Mesenchymal stem cell (in vitro differentiated cells and primary cell): ENCODE measurements at regions not wholly inside any gene's neighbourhood (a gene's known extent, or its start where the extent isn't known, plus 50 kb on each side); places are given as distances from the start of the nearest gene placed in this dataset.

ENCODE experiments used
- DNase-seq: peaks from one replicate; pipeline ENCODE4 v3.0.0-alpha.2; 2013
- H2AFZ ChIP-seq: one replicate; pipeline ENCODE4 v1.6.1; 2013; ENCODE audit warnings: low read depth, mild to moderate bottlenecking, control low read depth, inconsistent platforms, low read length, moderate library complexity
- H2AK5ac ChIP-seq: 2 replicates; pipeline ENCODE4 v1.6.1; 2013; ENCODE audit warnings: low read length, moderate library complexity, mild to moderate bottlenecking, inconsistent platforms; ENCODE audit not compliant: severe bottlenecking
- H2BK120ac ChIP-seq: one replicate; pipeline ENCODE4 v1.6.1; 2013; ENCODE audit warnings: low read depth, mild to moderate bottlenecking, inconsistent platforms, low read length, moderate library complexity
- H2BK12ac ChIP-seq, 2 experiments: one replicate each; pipeline ENCODE4 v1.6.1; 2013; ENCODE audit warnings: inconsistent platforms in 2 of 2, low read length in 2 of 2, mild to moderate bottlenecking in 2 of 2, moderate library complexity in 2 of 2, control low read depth in 1 of 2
- H2BK15ac ChIP-seq: one replicate; pipeline ENCODE4 v1.6.1; 2013; ENCODE audit warnings: mild to moderate bottlenecking, low read depth, inconsistent platforms; ENCODE audit not compliant: poor library complexity, severe bottlenecking
- H2BK5ac ChIP-seq: 2 replicates; pipeline ENCODE4 v1.6.1; 2013; ENCODE audit warnings: low read depth, mild to moderate bottlenecking, low read length, control low read depth, inconsistent platforms; ENCODE audit not compliant: poor library complexity, severe bottlenecking
- H3K14ac ChIP-seq, 2 experiments: one replicate each; pipeline ENCODE4 v1.6.1; 2013; ENCODE audit warnings: inconsistent platforms in 2 of 2, low read length in 2 of 2, control low read depth in 1 of 2, mild to moderate bottlenecking in 1 of 2, moderate library complexity in 1 of 2
- H3K18ac ChIP-seq, 2 experiments: one replicate each; pipeline ENCODE4 v1.6.1; 2013; ENCODE audit warnings: inconsistent platforms in 2 of 2, low read length in 2 of 2, control low read depth in 1 of 2, low read depth in 1 of 2, mild to moderate bottlenecking in 1 of 2
- H3K23ac ChIP-seq, 2 experiments: one replicate each; pipeline ENCODE4 v1.6.1; 2013; ENCODE audit warnings: inconsistent platforms in 2 of 2, low read length in 2 of 2, mild to moderate bottlenecking in 2 of 2, moderate library complexity in 2 of 2, control low read depth in 1 of 2
- H3K27ac ChIP-seq: 2 replicates; pipeline ENCODE4 v1.5.1; 2013; ENCODE audit warnings: mild to moderate bottlenecking, moderate library complexity, low read length, control low read depth, inconsistent platforms; ENCODE audit not compliant: poor library complexity, severe bottlenecking
- H3K27me3 ChIP-seq, 2 experiments: 2 replicates each; pipeline versions ENCODE4 v1.6.1 to v1.7.0; 2013; ENCODE audit warnings: low read length in 2 of 2, mild to moderate bottlenecking in 2 of 2, moderate library complexity in 2 of 2, control low read depth in 1 of 2, inconsistent platforms in 1 of 2; ENCODE audit not compliant: control insufficient read depth in 1 of 2, insufficient read depth in 1 of 2
- H3K36me3 ChIP-seq, 2 experiments: 2 replicates each; pipeline versions ENCODE4 v1.6.1 to v1.7.0; 2013; ENCODE audit warnings: low read length in 2 of 2, control low read depth in 1 of 2, inconsistent platforms in 1 of 2, low read depth in 1 of 2, mild to moderate bottlenecking in 1 of 2; ENCODE audit not compliant: insufficient read depth in 2 of 2, control insufficient read depth in 1 of 2
- H3K4ac ChIP-seq, 2 experiments: one replicate each; pipeline ENCODE4 v1.6.1; 2013; ENCODE audit warnings: inconsistent platforms in 2 of 2, low read length in 2 of 2, mild to moderate bottlenecking in 2 of 2, moderate library complexity in 2 of 2, control low read depth in 1 of 2, low read depth in 1 of 2
- H3K4me1 ChIP-seq: 2 replicates; pipeline ENCODE4 v1.6.1; 2013; ENCODE audit warnings: low read depth, low read length, control low read depth; ENCODE audit not compliant: control insufficient read depth, insufficient read depth
- H3K4me2 ChIP-seq: 2 replicates; pipeline ENCODE4 v1.6.1; 2013; ENCODE audit warnings: low read length, mild to moderate bottlenecking, inconsistent platforms; ENCODE audit not compliant: poor library complexity, severe bottlenecking
- H3K4me3 ChIP-seq, 2 experiments: 2 replicates each; pipeline versions ENCODE4 v1.5.1 to v1.7.0; 2013; ENCODE audit warnings: low read length in 2 of 2, mild to moderate bottlenecking in 2 of 2, control low read depth in 1 of 2, low read depth in 1 of 2; ENCODE audit not compliant: insufficient read depth in 1 of 2
- H3K79me1 ChIP-seq: replicated peaks from 2 replicates; pipeline ENCODE4 v1.6.1; 2013; ENCODE audit warnings: mild to moderate bottlenecking, control low read depth, low read length, inconsistent platforms; ENCODE audit not compliant: poor library complexity, severe bottlenecking
- H3K9ac ChIP-seq: 2 replicates; pipeline ENCODE4 v1.7.0; 2013; ENCODE audit warnings: mild to moderate bottlenecking, low read length, moderate library complexity
- H3K9me3 ChIP-seq: 2 replicates; pipeline ENCODE4 v1.7.0; 2013; ENCODE audit warnings: mild to moderate bottlenecking, low read length; ENCODE audit not compliant: control insufficient read depth
- H4K8ac ChIP-seq: one replicate; pipeline ENCODE4 v1.6.1; 2013; ENCODE audit warnings: inconsistent platforms, mild to moderate bottlenecking, low read length, moderate library complexity
- H4K91ac ChIP-seq: one replicate; pipeline ENCODE4 v1.6.1; 2013; ENCODE audit warnings: mild to moderate bottlenecking, low read length, inconsistent platforms
- WGBS: methylation state at CpG from one replicate; pipeline ENCODE4 v1.1.7; 2013; ENCODE audit warnings: mixed read lengths; 5-methylcytosine and 5-hydroxymethylcytosine counted together

DNA sequence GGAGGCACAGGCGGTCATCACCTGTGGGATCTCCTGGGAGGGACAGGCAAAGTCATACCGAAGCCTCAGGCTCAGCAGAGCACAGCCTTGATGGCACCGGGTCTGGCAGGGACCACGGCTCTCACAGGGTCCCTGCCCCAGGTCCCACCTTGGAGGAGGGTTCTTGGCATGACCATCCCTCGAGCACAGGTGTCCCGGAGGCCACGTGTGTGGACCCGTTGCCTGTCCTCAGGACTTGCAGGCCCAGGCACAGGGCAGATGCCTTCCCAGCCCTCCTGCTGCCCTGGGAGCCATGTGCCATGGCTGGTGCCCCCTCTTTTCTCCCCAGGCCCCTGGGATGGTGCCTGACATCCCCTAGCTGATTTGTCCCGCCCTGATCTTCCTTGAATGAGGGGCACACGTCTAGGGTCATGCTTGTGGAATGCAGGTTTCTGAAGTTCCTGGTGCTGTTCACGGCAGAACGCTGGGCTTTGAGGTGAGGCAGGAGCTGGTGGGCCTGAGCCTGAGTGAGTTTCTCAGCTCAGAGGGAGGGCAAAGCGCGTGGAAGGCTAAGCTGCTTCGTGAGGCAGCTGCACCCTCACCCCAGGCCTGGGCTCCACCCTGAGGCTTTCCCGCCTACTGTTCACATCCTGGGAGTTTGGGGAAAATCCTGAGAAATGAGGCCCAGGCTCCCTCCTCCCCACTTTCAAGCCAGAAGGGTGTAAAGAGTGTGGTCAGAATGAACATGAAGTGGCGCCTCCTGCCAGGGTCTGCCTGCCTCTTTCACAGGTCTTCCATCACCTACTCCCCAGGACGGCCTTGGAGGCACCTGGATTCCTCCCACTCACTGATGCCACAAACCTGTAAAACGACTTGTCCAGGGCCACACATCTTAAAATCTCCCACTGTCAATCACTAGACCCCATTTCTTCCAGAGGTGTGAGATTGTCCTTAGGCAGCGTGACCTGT is 325.8 kb upstream of the B3GAT1 start:
- Histone ChIP-seq H2BK5ac (no peak overlapping the region), H3K4ac (no peak overlapping the region), H3K27me3 (no peaks in the 10 kb centered on the region), H4K91ac (no peak overlapping the region), H2AFZ (no peak overlapping the region), H3K79me1 (no peaks in the 10 kb centered on the region), H2BK15ac (no peak overlapping the region), H3K23ac (no peak overlapping the region), H2BK120ac (no peak overlapping the region), H3K4me1 (peaks cover 2% of the 10 kb centered on the region), H3K14ac (no peak overlapping the region), H3K27ac (no peak overlapping the region), H2AK5ac (no peak overlapping the region), H3K4me3 (no peak overlapping the region), H3K36me3 (peaks cover 0 to 3% of the 10 kb centered on the region in 2 experiments), H3K4me2 (no peak overlapping the region), H3K9ac (no peak overlapping the region), H3K18ac (no peak overlapping the region), H3K9me3 (no peaks in the 10 kb centered on the region), H4K8ac (no peak overlapping the region), H2BK12ac (no peak overlapping the region)
- DNase-seq = no peak
- 80% methylated on average over 19 of the region's 20 CpGs for WGBS

DNA sequence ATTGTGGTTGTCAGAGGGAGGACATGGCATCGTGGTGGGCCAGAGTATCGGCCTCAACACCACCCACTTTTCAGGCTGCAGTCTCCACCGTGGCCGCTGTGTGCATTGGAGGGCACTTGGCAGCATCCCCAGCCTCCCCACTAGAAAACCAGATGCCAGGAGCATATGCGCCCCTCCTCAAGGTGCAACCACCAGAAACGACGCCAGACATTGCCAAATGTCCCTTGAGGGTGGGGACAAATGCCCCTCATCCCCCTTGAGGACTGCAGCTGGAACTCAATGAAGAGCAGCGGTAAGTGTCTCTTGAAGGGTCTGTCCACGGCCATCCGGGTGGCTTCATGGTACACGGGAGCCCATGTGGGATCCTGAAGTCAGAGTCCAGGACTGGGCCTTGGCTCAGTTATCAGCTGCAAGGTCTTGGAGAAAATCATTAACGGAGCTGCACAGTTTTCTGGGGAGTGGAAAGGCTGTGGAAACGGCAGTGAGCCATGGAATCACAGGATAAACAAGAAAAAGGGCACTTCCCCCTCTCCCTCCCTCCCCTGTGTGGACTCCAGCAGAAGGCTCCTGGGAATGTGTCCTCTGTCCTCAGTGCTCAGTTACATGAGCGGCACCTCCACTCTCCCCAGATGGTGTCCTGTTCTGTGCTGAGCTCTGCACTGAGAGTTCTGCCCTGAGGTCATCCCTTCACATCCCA is 324.4 kb upstream of the B3GAT1 start:
- Histone ChIP-seq H3K4ac (no peak overlapping the region), H3K4me1 (peaks cover 2% of the 10 kb centered on the region), H3K36me3 (peaks cover 0 to 3% of the 10 kb centered on the region in 2 experiments), H2BK120ac (no peak overlapping the region), H3K14ac (no peak overlapping the region), H3K27ac (no peak overlapping the region), H2AK5ac (no peak overlapping the region), H2BK15ac (no peak overlapping the region), H2BK12ac (no peak overlapping the region), H4K8ac (no peak overlapping the region), H3K4me3 (no peak overlapping the region), H2AFZ (no peak overlapping the region), H3K9ac (no peak overlapping the region), H3K4me2 (no peak overlapping the region), H4K91ac (no peak overlapping the region), H3K9me3 (no peaks in the 10 kb centered on the region), H3K27me3 (no peaks in the 10 kb centered on the region), H3K79me1 (no peaks in the 10 kb centered on the region), H3K23ac (no peak overlapping the region), H3K18ac (no peak overlapping the region), H2BK5ac (no peak overlapping the region)
- WGBS = 85% methylated on average over 12 of the region's 14 CpGs
- DNase-seq = no peak

DNA sequence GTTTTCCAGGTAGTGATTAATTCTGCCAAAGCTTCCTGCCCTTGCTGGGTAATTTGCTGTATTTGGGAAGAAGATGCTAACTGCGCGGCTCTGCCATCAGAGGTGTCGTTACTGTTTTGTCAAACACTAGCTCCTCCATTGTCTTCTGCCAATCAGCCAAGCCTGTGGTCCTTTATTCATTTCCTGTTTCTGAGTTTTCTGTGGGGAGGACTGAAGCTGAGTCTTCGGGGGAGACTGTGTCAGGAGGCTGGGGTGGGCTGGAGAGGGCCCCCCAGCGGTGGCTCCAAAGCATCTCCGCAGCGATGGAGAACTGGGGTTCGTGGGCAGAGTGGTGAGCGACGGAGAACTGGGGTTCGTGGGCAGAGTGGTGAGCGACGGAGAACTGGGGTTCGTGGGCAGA is 322.9 kb upstream of the B3GAT1 start:
- Histone ChIP-seq H3K4me2 (no peak overlapping the region), H3K9ac (no peak overlapping the region), H2BK120ac (no peak overlapping the region), H2BK5ac (no peak overlapping the region), H3K79me1 (no peaks in the 10 kb centered on the region), H3K27ac (no peak overlapping the region), H3K14ac (no peak overlapping the region), H3K36me3 (no peaks in the 10 kb centered on the region), H3K27me3 (no peaks in the 10 kb centered on the region), H2AK5ac (no peak overlapping the region), H3K9me3 (no peaks in the 10 kb centered on the region), H3K4ac (no peak overlapping the region), H2BK15ac (no peak overlapping the region), H2BK12ac (no peak overlapping the region), H2AFZ (no peak overlapping the region), H3K4me1 (no peaks in the 10 kb centered on the region), H4K91ac (no peak overlapping the region), H3K23ac (no peak overlapping the region), H4K8ac (no peak overlapping the region), H3K18ac (no peak overlapping the region), H3K4me3 (no peak overlapping the region)
- no peak for DNase-seq
- WGBS = 81% methylated on average over 5 of the region's 14 CpGs

DNA sequence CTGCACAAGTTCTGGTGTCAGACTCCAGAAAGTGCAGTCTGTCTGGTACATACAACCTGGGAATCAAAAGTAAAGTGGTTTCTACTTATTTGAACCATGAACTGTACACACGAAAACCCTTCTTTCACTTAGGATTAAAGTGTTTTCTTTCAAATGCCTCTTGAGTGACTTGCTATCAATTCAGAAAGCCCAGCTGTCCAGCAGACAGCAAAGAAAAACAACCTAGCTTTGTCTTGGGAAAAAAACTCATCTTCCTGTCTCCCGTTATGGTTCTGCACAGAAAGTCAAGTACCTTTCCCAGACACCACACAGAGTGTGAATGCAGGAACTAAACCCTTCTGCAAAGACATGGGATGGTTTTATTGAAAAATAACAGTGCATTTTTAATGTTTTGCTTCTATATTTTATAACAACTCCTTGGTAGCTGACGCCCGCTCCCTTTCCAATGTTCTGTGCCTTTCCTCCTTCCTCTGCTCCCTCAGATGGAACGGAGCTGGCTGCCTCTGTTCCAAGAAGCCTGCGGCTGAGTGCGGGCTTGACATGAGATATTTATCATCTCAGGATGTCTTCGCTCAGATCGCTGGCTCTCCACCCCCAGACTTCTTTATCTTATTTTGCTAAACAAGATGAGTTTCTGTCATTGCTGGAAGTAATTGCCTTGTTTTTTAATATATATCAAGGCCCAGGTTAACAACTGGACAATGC is 322.3 kb upstream of the B3GAT1 start:
- Histone ChIP-seq H3K4ac (no peak overlapping the region), H2AK5ac (no peak overlapping the region), H2BK12ac (no peak overlapping the region), H2BK15ac (no peak overlapping the region), H3K27ac (no peak overlapping the region), H3K18ac (no peak overlapping the region), H4K91ac (no peak overlapping the region), H3K14ac (no peak overlapping the region), H3K4me1 (no peaks in the 10 kb centered on the region), H2BK5ac (no peak overlapping the region), H3K27me3 (no peaks in the 10 kb centered on the region), H4K8ac (no peak overlapping the region), H3K4me2 (no peak overlapping the region), H2BK120ac (no peak overlapping the region), H3K9me3 (no peaks in the 10 kb centered on the region), H3K4me3 (no peak overlapping the region), H2AFZ (no peak overlapping the region), H3K79me1 (no peaks in the 10 kb centered on the region), H3K23ac (no peak overlapping the region), H3K9ac (no peak overlapping the region), H3K36me3 (no peaks in the 10 kb centered on the region)
- WGBS = 70% methylated on average over 5 of the region's 9 CpGs
- no peak for DNase-seq
